ENCODE measurements at regions not wholly inside any gene's neighbourhood (a gene's known extent, or its start where the extent isn't known, plus 50 kb on each side); places are given as distances from the start of the nearest gene placed in this dataset.

DNA sequence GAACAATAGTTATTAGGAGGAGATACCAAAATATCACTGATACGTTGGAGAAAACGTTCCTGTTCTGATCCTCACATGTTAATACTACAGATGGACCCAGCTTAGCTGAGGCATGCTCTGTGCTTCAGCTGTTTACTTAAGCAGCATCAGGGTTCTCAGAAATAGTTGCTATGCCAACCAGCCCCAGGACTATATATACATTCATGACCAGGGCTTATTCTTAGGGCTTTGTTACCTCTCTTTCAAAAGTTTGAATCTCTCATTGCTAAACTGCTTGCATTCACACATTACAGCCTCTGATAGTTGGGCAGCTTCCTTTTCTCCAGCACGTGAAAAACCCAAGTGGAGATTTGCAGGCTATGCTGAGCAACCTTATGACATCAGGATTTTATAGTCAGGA lies 800.4 kb downstream of the DIAPH3 start:
- TF ChIP-seq EZH2phosphoT487 (IDR thresholded peaks at IDR 0.05; ENCODE audit: borderline replicate concordance, low read length) (no peak), CTCF (IDR thresholded peaks at IDR 0.05; ENCODE audit: low read depth, low read length, poor library complexity, severe bottlenecking) (no peak)

GRCh38 chr13:59363947-59364346 lies 799.8 kb downstream of the DIAPH3 start:
- no peak overlapping the region for H3K4me3 ChIP-seq (ENCODE audit: low read length)
- no peaks in the 10 kb centered on the region for H3K79me2 ChIP-seq (ENCODE audit: control insufficient read depth, low read length)
- H3K27me3 ChIP-seq (ENCODE audit: control insufficient read depth, low read length): no peaks in the 10 kb centered on the region

More for the DNA sequence above, 800.4 kb downstream of the DIAPH3 start:
- H3K4me1 ChIP-seq (ENCODE audit: control insufficient read depth, low read length): no peaks in the 10 kb centered on the region
- no peak overlapping the region for H3K4me2 ChIP-seq (ENCODE audit: low read length)
- no peaks in the 10 kb centered on the region for H3K36me3 ChIP-seq (ENCODE audit: control insufficient read depth, low read length)
- H3F3A ChIP-seq (ENCODE audit: control insufficient read depth, insufficient read depth): no peaks in the 10 kb centered on the region
- no peaks in the 10 kb centered on the region for H3K9me3 ChIP-seq (ENCODE audit: control insufficient read depth, insufficient read depth, low read length)
- H3K27ac ChIP-seq (ENCODE audit: low read depth, low read length): no peak overlapping the region
- H3K9me2 ChIP-seq (replicated peaks; ENCODE audit: control insufficient read depth, low read length): no peaks in the 10 kb centered on the region
- no peaks in the 10 kb centered on the region for H3K27me3 ChIP-seq (ENCODE audit: control insufficient read depth, low read length)
- no peaks in the 10 kb centered on the region for H3K79me2 ChIP-seq (ENCODE audit: control insufficient read depth, low read length)
- no peak overlapping the region for H3K4me3 ChIP-seq (ENCODE audit: low read length)
- no peaks in the 10 kb centered on the region for H4K20me1 ChIP-seq (ENCODE audit: control insufficient read depth, insufficient read depth, low read depth, low read length)

DNA sequence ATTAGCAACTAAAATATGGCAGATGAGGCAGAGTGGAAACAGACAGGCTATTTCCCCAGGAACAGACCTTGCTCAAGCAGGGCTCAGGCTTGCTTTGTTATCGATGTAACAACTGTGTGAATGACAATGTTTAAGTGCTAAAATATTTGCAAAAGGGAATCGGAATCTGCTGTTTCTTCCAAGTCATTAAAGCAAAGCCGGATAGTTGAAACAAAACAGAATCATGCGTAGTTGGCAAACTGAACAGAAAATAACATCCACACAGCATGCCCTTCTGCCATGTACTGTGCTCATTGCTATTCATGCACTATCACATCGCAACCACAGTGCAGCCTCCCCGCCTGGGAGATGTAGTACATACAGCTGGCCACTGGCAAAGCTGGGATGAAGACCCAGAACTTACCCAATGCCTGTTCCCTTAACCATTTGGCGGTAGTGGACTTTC lies 799.1 kb downstream of the DIAPH3 start:
- H3K79me2 ChIP-seq (ENCODE audit: control insufficient read depth, low read length): no peaks in the 10 kb centered on the region
- no peaks in the 10 kb centered on the region for H4K20me1 ChIP-seq (ENCODE audit: control insufficient read depth, insufficient read depth, low read depth, low read length)
- H3K27ac ChIP-seq (ENCODE audit: low read depth, low read length): no peak overlapping the region
- H3K27me3 ChIP-seq (ENCODE audit: control insufficient read depth, low read length): no peaks in the 10 kb centered on the region
- H3K36me3 ChIP-seq (ENCODE audit: control insufficient read depth, low read length): no peaks in the 10 kb centered on the region
- H3K4me3 ChIP-seq (ENCODE audit: low read length): no peak overlapping the region
- no peaks in the 10 kb centered on the region for H3F3A ChIP-seq (ENCODE audit: control insufficient read depth, insufficient read depth)
- no peaks in the 10 kb centered on the region for H3K9me2 ChIP-seq (replicated peaks; ENCODE audit: control insufficient read depth, low read length)
- no peaks in the 10 kb centered on the region for H3K4me1 ChIP-seq (ENCODE audit: control insufficient read depth, low read length)
- no peaks in the 10 kb centered on the region for H3K9me3 ChIP-seq (ENCODE audit: control insufficient read depth, insufficient read depth, low read length)
- no peak for TF ChIP-seq EZH2phosphoT487 (IDR thresholded peaks at IDR 0.05; ENCODE audit: borderline replicate concordance, low read length)
- no peak for TF ChIP-seq CTCF (IDR thresholded peaks at IDR 0.05; ENCODE audit: low read depth, low read length, poor library complexity, severe bottlenecking)
- H3K4me2 ChIP-seq (ENCODE audit: low read length): no peak overlapping the region

More at GRCh38 chr13:59363947-59364346, 799.8 kb downstream of the DIAPH3 start:
- Histone ChIP-seq H3K36me3 (ENCODE audit: control insufficient read depth, low read length) (no peaks in the 10 kb centered on the region), H3K4me1 (ENCODE audit: control insufficient read depth, low read length) (no peaks in the 10 kb centered on the region), H3K4me2 (ENCODE audit: low read length) (no peak overlapping the region), H3K27ac (ENCODE audit: low read depth, low read length) (no peak overlapping the region), H3K9me2 (replicated peaks; ENCODE audit: control insufficient read depth, low read length) (no peaks in the 10 kb centered on the region), H3F3A (ENCODE audit: control insufficient read depth, insufficient read depth) (no peaks in the 10 kb centered on the region), H4K20me1 (ENCODE audit: control insufficient read depth, insufficient read depth, low read depth, low read length) (no peaks in the 10 kb centered on the region), H3K9me3 (ENCODE audit: control insufficient read depth, insufficient read depth, low read length) (no peaks in the 10 kb centered on the region)
- TF ChIP-seq EZH2phosphoT487 (IDR thresholded peaks at IDR 0.05; ENCODE audit: borderline replicate concordance, low read length) (no peak), CTCF (IDR thresholded peaks at IDR 0.05; ENCODE audit: low read depth, low read length, poor library complexity, severe bottlenecking) (no peak)

All from DOHH2 (cell line).